ENCODE measurements at regions not wholly inside any gene's neighbourhood (a gene's known extent, or its start where the extent isn't known, plus 50 kb on each side); places are given as distances from the start of the nearest gene placed in this dataset.

DNA sequence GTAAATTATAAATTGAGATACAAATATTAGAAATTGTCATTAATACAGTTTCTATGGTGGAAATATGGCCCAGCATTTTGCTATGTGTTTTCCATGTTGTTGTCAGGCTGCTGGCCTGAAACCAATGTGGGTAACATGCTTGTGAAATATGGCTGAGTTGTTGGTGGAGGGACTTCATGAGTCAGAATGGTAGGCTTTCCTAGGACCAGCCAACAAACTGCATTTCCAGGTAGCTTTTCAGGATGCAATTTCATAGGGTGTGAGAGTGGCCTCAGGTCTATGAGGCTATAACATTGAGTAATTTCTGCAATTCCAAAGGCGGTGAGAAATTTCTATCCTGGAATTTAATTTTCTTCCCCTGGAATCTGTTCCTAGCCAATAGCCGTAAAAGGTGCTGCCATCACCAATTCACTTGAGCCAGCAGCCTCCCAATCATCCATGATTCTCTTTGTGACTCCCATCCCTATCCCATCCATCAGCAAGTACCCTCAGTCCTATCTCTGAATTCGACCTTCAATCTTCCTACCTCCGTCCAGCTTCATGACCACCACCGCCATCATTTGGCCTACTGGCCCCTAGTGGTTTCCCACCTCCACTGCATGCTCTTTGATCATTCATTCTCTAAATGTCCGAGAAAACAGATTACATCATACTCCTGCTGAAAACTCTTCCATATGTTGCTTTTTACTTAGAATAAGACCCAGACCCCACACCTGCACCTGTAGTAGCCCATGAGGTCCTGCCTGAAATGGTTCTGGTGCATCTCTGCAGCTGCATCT lies 276.6 kb upstream of the CFAP20DC start:
- no peaks in the 10 kb centered on the region for H3K27me3 ChIP-seq
- no peak for TF ChIP-seq POLR2AphosphoS5 (IDR thresholded peaks at IDR 0.05; ENCODE audit: insufficient read depth in 1 of 2, low read depth in 1 of 2)
- TF ChIP-seq, protein P1, sequence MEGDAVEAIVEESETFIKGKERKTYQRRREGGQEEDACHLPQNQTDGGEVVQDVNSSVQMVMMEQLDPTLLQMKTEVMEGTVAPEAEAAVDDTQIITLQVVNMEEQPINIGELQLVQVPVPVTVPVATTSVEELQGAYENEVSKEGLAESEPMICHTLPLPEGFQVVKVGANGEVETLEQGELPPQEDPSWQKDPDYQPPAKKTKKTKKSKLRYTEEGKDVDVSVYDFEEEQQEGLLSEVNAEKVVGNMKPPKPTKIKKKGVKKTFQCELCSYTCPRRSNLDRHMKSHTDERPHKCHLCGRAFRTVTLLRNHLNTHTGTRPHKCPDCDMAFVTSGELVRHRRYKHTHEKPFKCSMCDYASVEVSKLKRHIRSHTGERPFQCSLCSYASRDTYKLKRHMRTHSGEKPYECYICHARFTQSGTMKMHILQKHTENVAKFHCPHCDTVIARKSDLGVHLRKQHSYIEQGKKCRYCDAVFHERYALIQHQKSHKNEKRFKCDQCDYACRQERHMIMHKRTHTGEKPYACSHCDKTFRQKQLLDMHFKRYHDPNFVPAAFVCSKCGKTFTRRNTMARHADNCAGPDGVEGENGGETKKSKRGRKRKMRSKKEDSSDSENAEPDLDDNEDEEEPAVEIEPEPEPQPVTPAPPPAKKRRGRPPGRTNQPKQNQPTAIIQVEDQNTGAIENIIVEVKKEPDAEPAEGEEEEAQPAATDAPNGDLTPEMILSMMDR (IDR thresholded peaks at IDR 0.05): no peak
- no peak for TF ChIP-seq POLR2A (IDR thresholded peaks at IDR 0.05)
- intact Hi-C loops (cut with DNase I): no loop called here

DNA sequence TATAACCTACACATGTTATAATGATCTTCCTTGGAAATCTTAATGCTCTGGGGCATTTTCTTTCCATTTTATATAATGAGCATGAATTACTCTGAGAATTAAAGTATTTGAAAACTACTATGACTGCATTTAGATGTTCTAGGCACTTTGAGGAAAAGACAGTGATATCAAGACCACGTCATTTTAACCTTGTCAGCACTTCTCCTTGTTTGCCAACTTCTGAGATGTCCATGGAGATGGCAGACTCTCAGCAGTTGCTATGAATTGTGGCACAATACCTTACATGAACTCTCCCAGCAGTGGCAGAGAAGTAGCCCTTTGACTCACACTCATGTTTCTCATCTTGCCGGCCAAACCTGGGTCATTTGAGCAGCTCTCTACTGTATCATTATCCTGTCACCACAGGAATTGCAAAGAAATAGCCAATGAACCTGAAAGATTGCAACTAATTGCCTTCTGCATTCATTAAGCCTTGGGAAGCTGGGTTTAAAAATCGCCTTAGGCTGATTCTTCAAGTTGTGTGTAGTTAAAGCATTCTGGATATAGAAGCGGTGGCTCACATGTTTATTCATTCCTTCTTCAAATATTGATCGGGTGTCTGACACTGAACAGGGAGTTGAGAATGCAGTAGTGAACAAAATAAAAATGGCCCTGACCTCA lies 272.2 kb upstream of the CFAP20DC start:
- intact Hi-C loops (cut with DNase I): no loop called here
- Histone ChIP-seq H3K9me3 (no peaks in the 10 kb centered on the region), H3K4me1 (no peaks in the 10 kb centered on the region), H3K27me3 (no peaks in the 10 kb centered on the region), H3K27ac (no peak overlapping the region), H3K36me3 (no peaks in the 10 kb centered on the region), H3K4me3 (no peak overlapping the region)
- no peak for TF ChIP-seq POLR2A (IDR thresholded peaks at IDR 0.05)
- TF ChIP-seq POLR2AphosphoS5 (IDR thresholded peaks at IDR 0.05; ENCODE audit: insufficient read depth in 1 of 2, low read depth in 1 of 2): no peak
- TF ChIP-seq, protein P1 (IDR thresholded peaks at IDR 0.05): no peak
- no peak for DNase-seq (ENCODE audit: extremely low spot score in 2 of 2)

More for the DNA sequence above, 276.6 kb upstream of the CFAP20DC start:
- Histone ChIP-seq H3K36me3 (no peaks in the 10 kb centered on the region), H3K27ac (no peak overlapping the region), H3K9me3 (no peaks in the 10 kb centered on the region), H3K4me3 (no peak overlapping the region), H3K4me1 (no peaks in the 10 kb centered on the region)
- DNase-seq (ENCODE audit: extremely low spot score in 2 of 2): no peak

DNA sequence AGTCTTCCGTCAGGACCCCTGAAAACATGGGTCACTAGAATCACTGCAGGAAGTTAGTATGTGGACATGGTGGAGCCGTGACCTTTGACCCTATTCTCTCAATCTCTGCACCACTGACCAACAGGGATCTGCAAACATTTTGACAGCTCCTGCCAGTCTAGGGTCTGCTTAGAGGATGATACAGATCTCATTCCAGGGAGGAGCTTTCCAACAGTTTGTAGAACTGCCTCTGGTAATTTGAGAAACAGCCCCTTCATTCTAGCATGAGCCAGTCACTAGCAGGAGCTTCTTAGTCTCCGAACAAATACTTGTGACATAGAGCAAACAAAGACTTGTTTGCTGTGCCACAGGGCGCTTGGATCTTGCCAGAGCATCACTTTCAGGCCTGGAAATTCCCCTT lies 270.3 kb upstream of the CFAP20DC start:
- TF ChIP-seq POLR2A (IDR thresholded peaks at IDR 0.05) (no peak), POLR2AphosphoS5 (IDR thresholded peaks at IDR 0.05; ENCODE audit: insufficient read depth in 1 of 2, low read depth in 1 of 2) (no peak)
- TF ChIP-seq, protein P1 (IDR thresholded peaks at IDR 0.05): no peak
- H3K36me3 ChIP-seq: no peaks in the 10 kb centered on the region
- H3K4me1 ChIP-seq: no peaks in the 10 kb centered on the region
- H3K27me3 ChIP-seq: no peaks in the 10 kb centered on the region
- no peaks in the 10 kb centered on the region for H3K9me3 ChIP-seq
- no peak overlapping the region for H3K4me3 ChIP-seq
- no peak overlapping the region for H3K27ac ChIP-seq
- intact Hi-C loops (cut with DNase I): no loop called here
- DNase-seq (ENCODE audit: extremely low spot score in 2 of 2): no peak

DNA sequence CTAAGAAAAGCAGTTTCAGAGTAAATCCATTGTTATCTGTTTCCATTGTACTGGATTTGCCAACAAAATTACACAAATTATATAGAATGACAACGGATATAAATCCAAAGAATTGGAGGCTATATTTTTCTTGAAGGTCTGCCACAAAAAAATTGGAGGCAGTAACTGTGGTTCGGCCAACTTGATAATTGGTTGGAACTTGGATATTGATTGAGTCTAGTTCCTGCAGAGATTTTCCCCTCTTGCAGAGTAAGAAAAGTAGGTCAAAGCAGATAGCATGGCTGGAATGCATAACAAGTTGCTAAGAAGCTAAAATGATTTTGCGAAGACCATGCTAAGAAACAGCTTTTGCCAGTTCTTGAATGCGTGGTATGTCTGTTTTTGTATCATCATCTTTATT lies 269.6 kb upstream of the CFAP20DC start:
- Histone ChIP-seq H3K4me1 (no peaks in the 10 kb centered on the region), H3K9me3 (no peaks in the 10 kb centered on the region), H3K4me3 (no peak overlapping the region), H3K27me3 (no peaks in the 10 kb centered on the region), H3K36me3 (no peaks in the 10 kb centered on the region), H3K27ac (no peak overlapping the region)
- intact Hi-C loops (cut with DNase I): no loop called here
- TF ChIP-seq, protein P1 (IDR thresholded peaks at IDR 0.05): no peak
- no peak for TF ChIP-seq POLR2A (IDR thresholded peaks at IDR 0.05)
- no peak for TF ChIP-seq POLR2AphosphoS5 (IDR thresholded peaks at IDR 0.05; ENCODE audit: insufficient read depth in 1 of 2, low read depth in 1 of 2)
- DNase-seq (ENCODE audit: extremely low spot score in 2 of 2): no peak

DNA sequence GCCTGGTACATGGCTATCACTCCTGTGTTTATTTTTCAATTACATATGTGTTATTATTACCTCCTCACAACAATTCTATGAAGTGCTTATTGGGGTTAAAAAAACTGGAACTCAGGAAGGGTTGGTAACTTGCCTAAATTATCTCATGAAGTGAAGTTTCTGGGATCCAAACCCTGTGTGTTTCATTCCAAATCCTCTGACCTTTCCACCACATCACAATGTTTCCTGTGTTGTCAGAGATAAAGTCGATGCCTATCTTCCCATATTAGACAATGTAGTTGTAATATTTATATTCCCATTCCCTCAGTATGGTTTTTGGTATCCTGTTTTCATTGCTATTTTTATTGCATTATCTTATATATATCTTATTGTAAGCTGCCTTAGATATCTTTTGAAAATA lies 269.1 kb upstream of the CFAP20DC start:
- intact Hi-C loops (cut with DNase I): no loop called here

More for the DNA sequence above, 269.1 kb upstream of the CFAP20DC start:
- no peak for DNase-seq (ENCODE audit: extremely low spot score in 2 of 2)
- H3K36me3 ChIP-seq: no peaks in the 10 kb centered on the region
- TF ChIP-seq POLR2A (IDR thresholded peaks at IDR 0.05) (no peak), POLR2AphosphoS5 (IDR thresholded peaks at IDR 0.05; ENCODE audit: insufficient read depth in 1 of 2, low read depth in 1 of 2) (no peak)
- TF ChIP-seq, protein P1 (IDR thresholded peaks at IDR 0.05): no peak
- no peaks in the 10 kb centered on the region for H3K27me3 ChIP-seq
- H3K4me3 ChIP-seq: no peak overlapping the region
- no peak overlapping the region for H3K27ac ChIP-seq
- H3K9me3 ChIP-seq: no peaks in the 10 kb centered on the region
- no peaks in the 10 kb centered on the region for H3K4me1 ChIP-seq

Data from vagina (tissue), 2 donors.